Vagina (tissue), 2 donors: ENCODE measurements at regions not wholly inside any gene's neighbourhood (a gene's known extent, or its start where the extent isn't known, plus 50 kb on each side); places are given as distances from the start of the nearest gene placed in this dataset.

Experiments used
- CTCF ChIP-seq, 3 experiments: fragments of 450-650 bp in 2 of 3; fragments of 200-600 bp in 1 of 3; sonication (generic) in 1 of 3; IDR thresholded peaks; one replicate each; pipeline ENCODE4 v1.5.1; 2017 to 2019; ENCODE audit warnings: antibody characterized with exemption in 3 of 3, mild to moderate bottlenecking in 2 of 3, moderate library complexity in 2 of 3
- POLR2AphosphoS5 ChIP-seq, 2 donors: sonication (generic); formaldehyde crosslinking; IDR thresholded peaks; one replicate each; pipeline ENCODE4 v1.9.0; 2017; ENCODE audit warnings: antibody characterized with exemption in 2 of 2, mild to moderate bottlenecking in 2 of 2, low read depth in 1 of 2; ENCODE audit not compliant: insufficient read depth in 1 of 2

- TF ChIP-seq CTCF (IDR thresholded peaks at IDR 0.05): no peak
- no peak for TF ChIP-seq POLR2AphosphoS5 (IDR thresholded peaks at IDR 0.05; ENCODE audit: insufficient read depth in 1 of 2, low read depth in 1 of 2)
Observed at GRCh38 chr4:29058531-29058930, 1661.6 kb upstream of the PCDH7 start.
